ENCODE measurements at regions not wholly inside any gene's neighbourhood (a gene's known extent, or its start where the extent isn't known, plus 50 kb on each side); places are given as distances from the start of the nearest gene placed in this dataset.

- Histone ChIP-seq H3K36me3 (no peaks in the 10 kb centered on the region), H3K9me3 (replicated peaks in 1 of 11) (no peaks in the 10 kb centered on the region), H3K4me3 (no peak overlapping the region), H3K4me2 (no peak overlapping the region), H3K4me1 (peaks cover 15 to 29% (median 22%) of the 10 kb centered on the region in 10 experiments), H3K27ac (no peak overlapping the region), H3K9ac (no peak overlapping the region), H4K20me1 (no peaks in the 10 kb centered on the region), H3K27me3 (no peaks in the 10 kb centered on the region)
- no peak for TF ChIP-seq Cebpa-rat (IDR thresholded peaks at IDR 0.05)
These were observed 223.3 kb downstream of the PIK3R1 start for GRCh38 chr5:68438876-68439275.

- H3K4me2 ChIP-seq: peak overlapping the region in 2 of 11 experiments; percentile 30 to 37; a peak in 3 of 22 replicates
- no peak overlapping the region for H3K4me3 ChIP-seq
- no peaks in the 10 kb centered on the region for H4K20me1 ChIP-seq
- H3K27ac ChIP-seq: no peak overlapping the region
- H3K27me3 ChIP-seq: no peaks in the 10 kb centered on the region
- TF ChIP-seq Cebpa-rat (IDR thresholded peaks at IDR 0.05): no peak
- no peak overlapping the region for H3K9ac ChIP-seq
- no peaks in the 10 kb centered on the region for H3K9me3 ChIP-seq (replicated peaks in 1 of 11)
- H3K4me1 ChIP-seq: peaks cover 6 to 17% (median 9%) of the 10 kb centered on the region in 10 experiments; a peak in 19 of 20 replicates
- H3K36me3 ChIP-seq: no peaks in the 10 kb centered on the region
These were observed 224.7 kb downstream of the PIK3R1 start for GRCh38 chr5:68440245-68440644.

GRCh38 chr5:68440651-68441050, 225.1 kb downstream of the PIK3R1 start:
- Histone ChIP-seq H3K4me3 (no peak overlapping the region), H3K27me3 (no peaks in the 10 kb centered on the region), H3K9ac (no peak overlapping the region), H3K27ac (no peak overlapping the region), H3K4me1 (peaks cover 2 to 13% (median 4%) of the 10 kb centered on the region in 10 experiments; a peak in 18 of 20 replicates), H3K4me2 (peak overlapping the region in 2 of 11 experiments; percentile 1 to 37; a peak in 3 of 22 replicates), H4K20me1 (no peaks in the 10 kb centered on the region), H3K36me3 (no peaks in the 10 kb centered on the region), H3K9me3 (replicated peaks in 1 of 11) (no peaks in the 10 kb centered on the region)
- no peak for TF ChIP-seq Cebpa-rat (IDR thresholded peaks at IDR 0.05)

- Histone ChIP-seq H3K9ac (no peak overlapping the region), H3K36me3 (no peaks in the 10 kb centered on the region), H3K4me1 (peaks cover 0 to 4% (median 0%) of the 10 kb centered on the region in 10 experiments; a peak in 6 of 20 replicates), H3K4me3 (no peak overlapping the region), H3K27me3 (no peaks in the 10 kb centered on the region), H3K9me3 (replicated peaks in 1 of 11) (no peaks in the 10 kb centered on the region), H3K27ac (no peak overlapping the region), H4K20me1 (no peaks in the 10 kb centered on the region), H3K4me2 (no peak overlapping the region)
- TF ChIP-seq Cebpa-rat (IDR thresholded peaks at IDR 0.05): no peak
These were observed 225.9 kb downstream of the PIK3R1 start for GRCh38 chr5:68441309-68442073.

GRCh38 chr5:68443091-68443490, 227.5 kb downstream of the PIK3R1 start:
- no peaks in the 10 kb centered on the region for H3K27me3 ChIP-seq
- H3K4me3 ChIP-seq: no peak overlapping the region
- H3K36me3 ChIP-seq: no peaks in the 10 kb centered on the region
- no peak overlapping the region for H3K4me2 ChIP-seq
- no peaks in the 10 kb centered on the region for H4K20me1 ChIP-seq
- H3K9me3 ChIP-seq (replicated peaks in 1 of 11): no peaks in the 10 kb centered on the region
- H3K9ac ChIP-seq: no peak overlapping the region
- no peaks in the 10 kb centered on the region; a peak in 1 of 20 replicates for H3K4me1 ChIP-seq
- TF ChIP-seq Cebpa-rat (IDR thresholded peaks at IDR 0.05): no peak
- no peak overlapping the region for H3K27ac ChIP-seq

- H3K4me1 ChIP-seq: no peaks in the 10 kb centered on the region; a peak in 1 of 20 replicates
- H3K36me3 ChIP-seq: no peaks in the 10 kb centered on the region
- no peak overlapping the region for H3K27ac ChIP-seq
- no peaks in the 10 kb centered on the region for H3K27me3 ChIP-seq
- H3K4me3 ChIP-seq: no peak overlapping the region
- H3K9ac ChIP-seq: no peak overlapping the region
- TF ChIP-seq Cebpa-rat (IDR thresholded peaks at IDR 0.05): no peak
- no peak overlapping the region for H3K4me2 ChIP-seq
- no peaks in the 10 kb centered on the region for H3K9me3 ChIP-seq (replicated peaks in 1 of 11)
- H4K20me1 ChIP-seq: no peaks in the 10 kb centered on the region
These were observed 228.5 kb downstream of the PIK3R1 start for GRCh38 chr5:68444048-68444447.

- H3K27me3 ChIP-seq: no peaks in the 10 kb centered on the region
- no peaks in the 10 kb centered on the region; a peak in 1 of 20 replicates for H3K4me1 ChIP-seq
- H4K20me1 ChIP-seq: no peaks in the 10 kb centered on the region
- TF ChIP-seq Cebpa-rat (IDR thresholded peaks at IDR 0.05): no peak
- H3K9me3 ChIP-seq (replicated peaks in 1 of 11): no peaks in the 10 kb centered on the region
- H3K4me2 ChIP-seq: no peak overlapping the region
- no peaks in the 10 kb centered on the region for H3K36me3 ChIP-seq
- no peak overlapping the region for H3K4me3 ChIP-seq
- H3K9ac ChIP-seq: no peak overlapping the region
- no peak overlapping the region for H3K27ac ChIP-seq
These were observed 229.3 kb downstream of the PIK3R1 start for GRCh38 chr5:68444833-68445232.

GRCh38 chr5:68445257-68446069, 229.9 kb downstream of the PIK3R1 start:
- Histone ChIP-seq H3K4me2 (no peak overlapping the region), H3K4me3 (no peak overlapping the region), H3K9me3 (replicated peaks in 1 of 11) (no peaks in the 10 kb centered on the region), H4K20me1 (no peaks in the 10 kb centered on the region), H3K27ac (no peak overlapping the region), H3K4me1 (no peaks in the 10 kb centered on the region), H3K9ac (no peak overlapping the region), H3K27me3 (no peaks in the 10 kb centered on the region), H3K36me3 (no peaks in the 10 kb centered on the region)
- no peak for TF ChIP-seq Cebpa-rat (IDR thresholded peaks at IDR 0.05)

GRCh38 chr5:68446070-68446357, 230.5 kb downstream of the PIK3R1 start:
- H4K20me1 ChIP-seq: no peaks in the 10 kb centered on the region
- no peaks in the 10 kb centered on the region for H3K27me3 ChIP-seq
- no peaks in the 10 kb centered on the region for H3K9me3 ChIP-seq (replicated peaks in 1 of 11)
- no peak for TF ChIP-seq Cebpa-rat (IDR thresholded peaks at IDR 0.05)
- H3K4me2 ChIP-seq: no peak overlapping the region
- H3K27ac ChIP-seq: no peak overlapping the region
- H3K4me3 ChIP-seq: no peak overlapping the region
- H3K36me3 ChIP-seq: no peaks in the 10 kb centered on the region
- no peak overlapping the region for H3K9ac ChIP-seq
- no peaks in the 10 kb centered on the region for H3K4me1 ChIP-seq

Measured in BLaER1 treated with 17β-estradiol and CSF1 and Interleukin-3, amounts not matched to agents 10 nM and 100 nM (cell line).